ENCODE measurements at regions not wholly inside any gene's neighbourhood (a gene's known extent, or its start where the extent isn't known, plus 50 kb on each side); places are given as distances from the start of the nearest gene placed in this dataset.

GRCh38 chr10:3393958-3394357, 221.4 kb upstream of the PITRM1 start:
- TF ChIP-seq CTCF (conservative IDR thresholded peaks at IDR 0.05; ENCODE audit: low read length) (no peak), EZH2phosphoT487 (IDR thresholded peaks at IDR 0.05; ENCODE audit: borderline replicate concordance) (no peak)
